K562 (cell line): ENCODE measurements at regions not wholly inside any gene's neighbourhood (a gene's known extent, or its start where the extent isn't known, plus 50 kb on each side); places are given as distances from the start of the nearest gene placed in this dataset.

Source experiments
- ATF6 ChIP-seq: sonication (generic); formaldehyde crosslinking; IDR thresholded peaks from 2 replicates; pipeline ENCODE4 v1.4.0; 2020; ENCODE audit warnings: mild to moderate bottlenecking, missing genetic modification reagents
- CTCF ChIP-seq, 3 experiments: IDR thresholded peaks in 2 of 3; conservative IDR thresholded peaks in 1 of 3; 2 replicates each; pipeline ENCODE4 v1.5.1; 2011 to 2012; ENCODE audit warnings: low read length in 3 of 3, mild to moderate bottlenecking in 3 of 3, control low read depth in 2 of 3, improper control_type of control experiment in 1 of 3, inconsistent platforms in 1 of 3, low read depth in 1 of 3, mixed read lengths in 1 of 3, moderate library complexity in 1 of 3; ENCODE audit not compliant: insufficient read depth in 2 of 3
- GABPA ChIP-seq: fragments of 200-800 bp; sonication (Bioruptor generic); conservative IDR thresholded peaks from 2 replicates; pipeline ENCODE4 v1.6.1; 2016; ENCODE audit warnings: low read depth, missing genetic modification characterization, missing compliant biosample characterization
- JUND ChIP-seq, 2 experiments: IDR thresholded peaks; 2 replicates in 1 of 2; 3 replicates in 1 of 2; pipeline ENCODE4 v1.6.1; 2011; ENCODE audit warnings: borderline replicate concordance in 2 of 2, low read depth in 2 of 2, low read length in 2 of 2, improper control_type of control experiment in 1 of 2, missing biosample characterization in 1 of 2, missing genetic modification characterization in 1 of 2, missing genetic modification reagents in 1 of 2
- POLR2A ChIP-seq: fragments of 450-650 bp; conservative IDR thresholded peaks from 2 replicates; pipeline ENCODE4 v1.6.1; 2016
- TGIF2 ChIP-seq: sonication (generic); formaldehyde crosslinking; IDR thresholded peaks from 2 replicates; pipeline ENCODE4 v1.8.1; 2022; ENCODE audit warnings: mild to moderate bottlenecking, missing genetic modification reagents, moderate library complexity
- TF ChIP-seq, protein P1 (sequence below): fragments of 250-450 bp; sonication (Bioruptor Pico); IDR thresholded peaks from 2 replicates; pipeline ENCODE4 v1.9.0; 2021; ENCODE audit warnings: mild to moderate bottlenecking

GRCh38 chr10:130545122-130545521, 408.9 kb downstream of the GLRX3 start:
- TF ChIP-seq POLR2A (no peak), ATF6 (no peak), JUND (IDR thresholded peaks at IDR 0.05; ENCODE audit: borderline replicate concordance, low read depth, low read length) (no peak), JUND (tag; IDR thresholded peaks at IDR 0.05; ENCODE audit: borderline replicate concordance, low read depth, low read length) (no peak), GABPA (no peak), TGIF2 (CRISPR knock-in tag) (no peak), CTCF (IDR thresholded peaks at IDR 0.05 in 2 of 3, conservative IDR thresholded peaks at IDR 0.05 in 1 of 3; ENCODE audit: insufficient read depth in 2 of 3, low read depth in 1 of 3, low read length in 3 of 3) (no peak)
- TF ChIP-seq, protein P1, sequence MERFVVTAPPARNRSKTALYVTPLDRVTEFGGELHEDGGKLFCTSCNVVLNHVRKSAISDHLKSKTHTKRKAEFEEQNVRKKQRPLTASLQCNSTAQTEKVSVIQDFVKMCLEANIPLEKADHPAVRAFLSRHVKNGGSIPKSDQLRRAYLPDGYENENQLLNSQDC, result no peak
